SH-SY5Y (cell line): ENCODE measurements at regions not wholly inside any gene's neighbourhood (a gene's known extent, or its start where the extent isn't known, plus 50 kb on each side); places are given as distances from the start of the nearest gene placed in this dataset.

Experiments
- GATA2 ChIP-seq: IDR thresholded peaks from 2 replicates; pipeline ENCODE4 v1.6.1; 2011; ENCODE audit warnings: mild to moderate bottlenecking, low read depth, low read length
- GATA3 ChIP-seq: IDR thresholded peaks from 2 replicates; pipeline ENCODE4 v1.6.1; 2011; ENCODE audit warnings: low read depth, mild to moderate bottlenecking, low read length, moderate library complexity

GRCh38 chr4:19888587-19888986, 363.1 kb upstream of the SLIT2 start:
- TF ChIP-seq GATA2 = no peak
- TF ChIP-seq GATA3 = no peak
